ENCODE measurements at regions not wholly inside any gene's neighbourhood (a gene's known extent, or its start where the extent isn't known, plus 50 kb on each side); places are given as distances from the start of the nearest gene placed in this dataset.
A peak's percentile ranks its signal among the peaks of the same experiment; 100 is the strongest.

- BruUV-seq (replicated peaks), result no TSS peak
- TF ChIP-seq, protein P1, sequence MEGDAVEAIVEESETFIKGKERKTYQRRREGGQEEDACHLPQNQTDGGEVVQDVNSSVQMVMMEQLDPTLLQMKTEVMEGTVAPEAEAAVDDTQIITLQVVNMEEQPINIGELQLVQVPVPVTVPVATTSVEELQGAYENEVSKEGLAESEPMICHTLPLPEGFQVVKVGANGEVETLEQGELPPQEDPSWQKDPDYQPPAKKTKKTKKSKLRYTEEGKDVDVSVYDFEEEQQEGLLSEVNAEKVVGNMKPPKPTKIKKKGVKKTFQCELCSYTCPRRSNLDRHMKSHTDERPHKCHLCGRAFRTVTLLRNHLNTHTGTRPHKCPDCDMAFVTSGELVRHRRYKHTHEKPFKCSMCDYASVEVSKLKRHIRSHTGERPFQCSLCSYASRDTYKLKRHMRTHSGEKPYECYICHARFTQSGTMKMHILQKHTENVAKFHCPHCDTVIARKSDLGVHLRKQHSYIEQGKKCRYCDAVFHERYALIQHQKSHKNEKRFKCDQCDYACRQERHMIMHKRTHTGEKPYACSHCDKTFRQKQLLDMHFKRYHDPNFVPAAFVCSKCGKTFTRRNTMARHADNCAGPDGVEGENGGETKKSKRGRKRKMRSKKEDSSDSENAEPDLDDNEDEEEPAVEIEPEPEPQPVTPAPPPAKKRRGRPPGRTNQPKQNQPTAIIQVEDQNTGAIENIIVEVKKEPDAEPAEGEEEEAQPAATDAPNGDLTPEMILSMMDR (IDR thresholded peaks at IDR 0.05; ENCODE audit: insufficient read depth in 1 of 2, low read depth in 1 of 2, low read length in 1 of 2, severe bottlenecking in 1 of 2, unreplicated experiment in 1 of 2), result no peak
- H3K4me1 Mint-ChIP-seq (ENCODE audit: low read depth, unreplicated experiment), result no peaks in the 10 kb centered on the region
- peak in 1 of 2 experiments; percentile 4 for DNase-seq
- no peaks in the 10 kb centered on the region for H3K27me3 Mint-ChIP-seq (ENCODE audit: insufficient read depth, unreplicated experiment)
- no peaks in the 10 kb centered on the region for H3K27me3 ChIP-seq (replicated peaks; ENCODE audit: control insufficient read depth, insufficient read depth, low read length)
- no peaks in the 10 kb centered on the region for H3K4me1 ChIP-seq
- H3K36me3 Mint-ChIP-seq (ENCODE audit: insufficient read depth, unreplicated experiment), result no peaks in the 10 kb centered on the region
- H3K4me3 ChIP-seq (ENCODE audit: low read depth, low read length), result no peak overlapping the region
- no peak overlapping the region for H3K4me3 Mint-ChIP-seq (ENCODE audit: unreplicated experiment)
- intact Hi-C loops (cut with micrococcal nuclease; ENCODE audit: unreplicated experiment), result no loop called here
- POLR2A ChIA-PET, result no interaction called here
- peaks cover 10% of the 10 kb centered on the region; the same call in 1 of the 2 replicates for H3K9me3 ChIP-seq
- CTCF ChIA-PET, result no interaction called here
- H3K9me3 Mint-ChIP-seq (ENCODE audit: unreplicated experiment), result peaks cover 14% of the 10 kb centered on the region
- H3K27ac Mint-ChIP-seq (ENCODE audit: unreplicated experiment), result no peak overlapping the region
- H3K36me3 ChIP-seq (ENCODE audit: control insufficient read depth, insufficient read depth, low read length), result no peaks in the 10 kb centered on the region
Observed at GRCh38 chr5:100161868-100162267, 373.3 kb upstream of the FAM174A start.

DNA sequence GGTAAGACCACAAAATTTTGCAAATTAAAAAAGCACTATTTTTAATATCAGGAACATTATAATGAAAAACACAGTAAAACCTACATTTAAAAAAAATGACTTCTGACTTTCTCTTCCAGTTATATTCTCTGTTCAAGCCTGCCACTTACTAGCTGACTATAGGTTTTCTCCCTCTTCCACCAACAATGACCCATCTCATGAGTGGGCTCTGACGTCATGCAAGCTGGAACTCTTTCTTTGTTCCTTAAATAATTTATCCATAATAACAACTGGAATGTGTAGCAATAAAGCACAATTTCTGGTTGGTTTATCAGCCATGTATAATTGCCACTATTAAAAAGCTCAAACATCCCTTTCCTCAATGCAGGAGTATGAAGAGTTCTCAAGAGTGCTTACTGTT is 378.1 kb upstream of the FAM174A start:
- Mint-ChIP-seq H3K4me3 (ENCODE audit: unreplicated experiment) (no peak overlapping the region), H3K36me3 (ENCODE audit: insufficient read depth, unreplicated experiment) (no peaks in the 10 kb centered on the region), H3K27ac (ENCODE audit: unreplicated experiment) (no peak overlapping the region), H3K9me3 (ENCODE audit: unreplicated experiment) (peaks cover 14% of the 10 kb centered on the region), H3K4me1 (ENCODE audit: low read depth, unreplicated experiment) (no peaks in the 10 kb centered on the region), H3K27me3 (ENCODE audit: insufficient read depth, unreplicated experiment) (no peaks in the 10 kb centered on the region)
- TF ChIP-seq, protein P1 (IDR thresholded peaks at IDR 0.05; ENCODE audit: insufficient read depth in 1 of 2, low read depth in 1 of 2, low read length in 1 of 2, severe bottlenecking in 1 of 2, unreplicated experiment in 1 of 2), result no peak
- CTCF ChIA-PET, result no interaction called here
- H3K4me1 ChIP-seq, result no peaks in the 10 kb centered on the region
- H3K4me3 ChIP-seq (ENCODE audit: low read depth, low read length), result no peak overlapping the region
- H3K36me3 ChIP-seq (ENCODE audit: control insufficient read depth, insufficient read depth, low read length), result no peaks in the 10 kb centered on the region
- peaks cover 8% of the 10 kb centered on the region; the same call in 1 of the 2 replicates for H3K9me3 ChIP-seq
- no peak for DNase-seq
- no peaks in the 10 kb centered on the region for H3K27me3 ChIP-seq (replicated peaks; ENCODE audit: control insufficient read depth, insufficient read depth, low read length)
- POLR2A ChIA-PET, result no interaction called here
- no TSS peak for BruUV-seq (replicated peaks)
- intact Hi-C loops (cut with micrococcal nuclease; ENCODE audit: unreplicated experiment), result no loop called here

GRCh38 chr5:100148239-100148638 is 386.9 kb upstream of the FAM174A start:
- intact Hi-C loops (cut with micrococcal nuclease; ENCODE audit: unreplicated experiment), result no loop called here
- DNase-seq, result no peak
- Histone ChIP-seq H3K9me3 (no peaks in the 10 kb centered on the region), H3K4me3 (ENCODE audit: low read depth, low read length) (no peak overlapping the region), H3K4me1 (no peaks in the 10 kb centered on the region), H3K27me3 (replicated peaks; ENCODE audit: control insufficient read depth, insufficient read depth, low read length) (no peaks in the 10 kb centered on the region), H3K36me3 (ENCODE audit: control insufficient read depth, insufficient read depth, low read length) (no peaks in the 10 kb centered on the region)
- Mint-ChIP-seq H3K36me3 (ENCODE audit: insufficient read depth, unreplicated experiment) (no peaks in the 10 kb centered on the region), H3K4me3 (ENCODE audit: unreplicated experiment) (no peak overlapping the region), H3K4me1 (ENCODE audit: low read depth, unreplicated experiment) (no peaks in the 10 kb centered on the region), H3K27ac (ENCODE audit: unreplicated experiment) (no peak overlapping the region), H3K9me3 (ENCODE audit: unreplicated experiment) (no peaks in the 10 kb centered on the region), H3K27me3 (ENCODE audit: insufficient read depth, unreplicated experiment) (no peaks in the 10 kb centered on the region)
- ChIA-PET POLR2A (no interaction called here), CTCF (interaction anchor here (0.6 kb wide), 1 partner anchor 1043 kb away, joined by 4 read pairs; no protein-coding TSS in a partner anchor)
- TF ChIP-seq, protein P1 (IDR thresholded peaks at IDR 0.05; ENCODE audit: insufficient read depth in 1 of 2, low read depth in 1 of 2, low read length in 1 of 2, severe bottlenecking in 1 of 2, unreplicated experiment in 1 of 2), result no peak
- BruUV-seq (replicated peaks), result no TSS peak
